GM23338 (cell line): ENCODE measurements at regions not wholly inside any gene's neighbourhood (a gene's known extent, or its start where the extent isn't known, plus 50 kb on each side); places are given as distances from the start of the nearest gene placed in this dataset.

Source experiments
- ATAC-seq: fragments of 200-7000 bp; cut with Tn5 transposase; 3 replicates; pipeline ENCODE4 v1.9.1; 2020
- DNase-seq: peaks from one replicate; pipeline ENCODE4 v3.0.0-alpha.2; 2015; ENCODE audit warnings: low spot score
- H2AFZ ChIP-seq: fragments of 200-600 bp; sonication (generic); 2 replicates; pipeline ENCODE4 v1.8.0; 2016; ENCODE audit warnings: antibody characterized with exemption, mild to moderate bottlenecking, moderate library complexity
- H3F3A ChIP-seq: fragments of 200-600 bp; sonication (generic); replicated peaks from 2 replicates; pipeline ENCODE4 v1.8.0; 2017; ENCODE audit warnings: antibody characterized with exemption, mixed run types, low read depth
- H3K27ac ChIP-seq: fragments of 200-600 bp; sonication (generic); 2 replicates; pipeline ENCODE4 v1.6.1; 2016; ENCODE audit warnings: low read depth
- H3K27me3 ChIP-seq: fragments of 200-600 bp; sonication (generic); 2 replicates; pipeline ENCODE4 v1.8.0; 2016; ENCODE audit warnings: mild to moderate bottlenecking, mixed run types, moderate library complexity; ENCODE audit not compliant: insufficient read depth
- H3K36me3 ChIP-seq: fragments of 200-600 bp; sonication (generic); 2 replicates; pipeline ENCODE4 v1.8.0; 2016; ENCODE audit warnings: mild to moderate bottlenecking; ENCODE audit not compliant: insufficient read depth
- H3K4me1 ChIP-seq: fragments of 200-600 bp; sonication (generic); 2 replicates; pipeline ENCODE4 v1.8.0; 2016; ENCODE audit warnings: mild to moderate bottlenecking, moderate library complexity; ENCODE audit not compliant: insufficient read depth
- H3K4me2 ChIP-seq: fragments of 200-600 bp; sonication (generic); 2 replicates; pipeline ENCODE4 v1.7.1; 2017; ENCODE audit warnings: mixed run types
- H3K4me3 ChIP-seq: fragments of 200-600 bp; sonication (generic); 2 replicates; pipeline ENCODE4 v1.6.1; 2016; ENCODE audit warnings: mixed run types
- H3K79me2 ChIP-seq: fragments of 200-600 bp; sonication (generic); replicated peaks from 2 replicates; pipeline ENCODE4 v1.8.0; 2017; ENCODE audit warnings: mild to moderate bottlenecking; ENCODE audit not compliant: insufficient read depth
- H3K9me2 ChIP-seq: fragments of 200-600 bp; sonication (generic); 2 replicates; pipeline ENCODE4 v1.8.0; 2017; ENCODE audit not compliant: insufficient read depth
- H4K20me1 ChIP-seq: fragments of 200-600 bp; sonication (generic); replicated peaks from 2 replicates; pipeline ENCODE4 v1.8.0; 2017; ENCODE audit warnings: mild to moderate bottlenecking; ENCODE audit not compliant: insufficient read depth
- H3K27ac Mint-ChIP-seq: 2 replicates; pipeline ENCODE4 v1.8.0; 2020; ENCODE audit warnings: inconsistent platforms, mild to moderate bottlenecking, moderate library complexity, mixed read lengths
- H3K27me3 Mint-ChIP-seq: 3 replicates; pipeline ENCODE4 v1.8.0; 2022; ENCODE audit warnings: low read depth, mild to moderate bottlenecking, moderate library complexity, mixed read lengths, inconsistent platforms; ENCODE audit not compliant: insufficient read depth, poor library complexity
- H3K36me3 Mint-ChIP-seq: 3 replicates; pipeline ENCODE4 v1.8.0; 2021; ENCODE audit warnings: low read depth, mild to moderate bottlenecking, inconsistent platforms, moderate library complexity, mixed read lengths
- H3K4me1 Mint-ChIP-seq: 3 replicates; pipeline ENCODE4 v1.8.0; 2020; ENCODE audit warnings: mild to moderate bottlenecking, inconsistent platforms, mixed read lengths
- H3K4me3 Mint-ChIP-seq: 3 replicates; pipeline ENCODE4 v1.8.0; 2021; ENCODE audit warnings: moderate library complexity, mild to moderate bottlenecking, inconsistent platforms, mixed read lengths
- H3K9me3 Mint-ChIP-seq: 3 replicates; pipeline ENCODE4 v1.8.0; 2020; ENCODE audit warnings: moderate library complexity, mild to moderate bottlenecking, inconsistent platforms, mixed read lengths
- CREB1 ChIP-seq: fragments of 250-450 bp; sonication (Bioruptor Pico); IDR thresholded peaks from 2 replicates; pipeline ENCODE4 v1.5.0; 2020; ENCODE audit warnings: low read depth, mild to moderate bottlenecking, moderate library complexity
- ETS1 ChIP-seq: IDR thresholded peaks from 2 replicates; pipeline ENCODE4 v1.6.1; 2016; ENCODE audit warnings: antibody characterized with exemption
- EZH2 ChIP-seq: fragments of 200-600 bp; sonication (generic); IDR thresholded peaks from one replicate; pipeline ENCODE4 v1.8.0; 2017; ENCODE audit warnings: antibody characterized with exemption, mild to moderate bottlenecking, low read depth; ENCODE audit not compliant: unreplicated experiment
- EZH2phosphoT487 ChIP-seq: fragments of 200-600 bp; sonication (generic); IDR thresholded peaks from one replicate; pipeline ENCODE4 v1.8.1; 2018; ENCODE audit warnings: antibody characterized with exemption; ENCODE audit not compliant: unreplicated experiment
- JUNB ChIP-seq: IDR thresholded peaks from one replicate; pipeline ENCODE4 v1.6.1; 2016; ENCODE audit warnings: antibody characterized with exemption; ENCODE audit not compliant: unreplicated experiment
- NANOG ChIP-seq: IDR thresholded peaks from 2 replicates; pipeline ENCODE4 v1.6.1; 2016; ENCODE audit warnings: antibody characterized with exemption, borderline replicate concordance
- POLR2AphosphoS5 ChIP-seq: IDR thresholded peaks from 2 replicates; pipeline ENCODE4 v1.6.1; 2016; ENCODE audit warnings: antibody characterized with exemption, low read depth
- REST ChIP-seq: IDR thresholded peaks from one replicate; pipeline ENCODE4 v1.6.1; 2018; ENCODE audit warnings: antibody characterized with exemption; ENCODE audit not compliant: unreplicated experiment
- ZNF114 ChIP-seq: fragments of 250-450 bp; sonication (Bioruptor Pico); IDR thresholded peaks from 2 replicates; pipeline ENCODE4 v1.5.0; 2020; ENCODE audit warnings: mild to moderate bottlenecking, moderate library complexity
- ZNF331 ChIP-seq: fragments of 250-450 bp; sonication (Bioruptor Pico); IDR thresholded peaks from 2 replicates; pipeline ENCODE4 v1.5.0; 2020; ENCODE audit warnings: low read depth, mild to moderate bottlenecking, moderate library complexity
- ZNF462 ChIP-seq: fragments of 250-450 bp; sonication (Bioruptor Pico); IDR thresholded peaks from 2 replicates; pipeline ENCODE4 v1.5.0; 2020; ENCODE audit warnings: mild to moderate bottlenecking, moderate library complexity
- TF ChIP-seq, protein P1 (sequence below), 2 experiments: fragments of 200-600 bp in 1 of 2; sonication (generic) in 1 of 2; conservative IDR thresholded peaks; 2 replicates each; pipeline versions ENCODE4 v1.5.1 to v1.6.1; 2016 to 2017; ENCODE audit warnings: antibody characterized with exemption in 2 of 2, low read depth in 2 of 2, mild to moderate bottlenecking in 2 of 2, moderate library complexity in 1 of 2

DNA sequence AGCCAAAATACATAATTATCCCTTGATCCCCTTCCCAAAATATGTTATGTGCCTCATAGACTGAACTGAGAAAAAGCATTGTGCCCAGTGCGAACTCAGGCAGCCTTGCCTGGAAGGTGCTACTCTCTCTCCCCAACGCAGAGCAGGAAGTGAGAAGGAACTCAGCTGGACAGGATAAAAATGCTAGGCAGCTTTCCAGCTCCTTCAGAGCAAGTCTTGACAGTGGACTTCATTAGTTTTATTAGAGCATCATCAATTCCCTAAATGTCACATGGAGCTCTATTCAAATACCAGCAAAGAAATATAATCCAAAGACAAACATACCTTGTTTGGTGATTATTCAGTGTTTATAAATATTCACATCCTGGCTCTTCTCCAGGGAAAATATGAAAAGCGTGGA lies 202.4 kb downstream of the RFC3 start:
- H3K27me3 ChIP-seq = no peaks in the 10 kb centered on the region
- no peak overlapping the region for H3K4me2 ChIP-seq
- no peak overlapping the region for H2AFZ ChIP-seq
- no peak overlapping the region for H3K27ac ChIP-seq
- Mint-ChIP-seq H3K36me3 (peaks cover 7% of the 10 kb centered on the region; the same call in 1 of the 3 replicates), H3K4me1 (no peaks in the 10 kb centered on the region), H3K27me3 (no peaks in the 10 kb centered on the region), H3K4me3 (no peak overlapping the region), H3K27ac (no peak overlapping the region), H3K9me3 (peaks cover 7% of the 10 kb centered on the region)
- no peaks in the 10 kb centered on the region for H3K4me1 ChIP-seq
- H3F3A ChIP-seq = no peaks in the 10 kb centered on the region
- H3K4me3 ChIP-seq = no peak overlapping the region
- ATAC-seq = no peak
- H3K9me2 ChIP-seq = 0 out of 2 replicates have a peak, but pooled peaks cover 2% of the 10 kb centered on the region
- H4K20me1 ChIP-seq = no peaks in the 10 kb centered on the region
- H3K36me3 ChIP-seq = no peaks in the 10 kb centered on the region
- TF ChIP-seq EZH2 = no peak
- TF ChIP-seq EZH2phosphoT487 = no peak
- TF ChIP-seq REST = no peak
- TF ChIP-seq NANOG = no peak
- TF ChIP-seq, protein P1, sequence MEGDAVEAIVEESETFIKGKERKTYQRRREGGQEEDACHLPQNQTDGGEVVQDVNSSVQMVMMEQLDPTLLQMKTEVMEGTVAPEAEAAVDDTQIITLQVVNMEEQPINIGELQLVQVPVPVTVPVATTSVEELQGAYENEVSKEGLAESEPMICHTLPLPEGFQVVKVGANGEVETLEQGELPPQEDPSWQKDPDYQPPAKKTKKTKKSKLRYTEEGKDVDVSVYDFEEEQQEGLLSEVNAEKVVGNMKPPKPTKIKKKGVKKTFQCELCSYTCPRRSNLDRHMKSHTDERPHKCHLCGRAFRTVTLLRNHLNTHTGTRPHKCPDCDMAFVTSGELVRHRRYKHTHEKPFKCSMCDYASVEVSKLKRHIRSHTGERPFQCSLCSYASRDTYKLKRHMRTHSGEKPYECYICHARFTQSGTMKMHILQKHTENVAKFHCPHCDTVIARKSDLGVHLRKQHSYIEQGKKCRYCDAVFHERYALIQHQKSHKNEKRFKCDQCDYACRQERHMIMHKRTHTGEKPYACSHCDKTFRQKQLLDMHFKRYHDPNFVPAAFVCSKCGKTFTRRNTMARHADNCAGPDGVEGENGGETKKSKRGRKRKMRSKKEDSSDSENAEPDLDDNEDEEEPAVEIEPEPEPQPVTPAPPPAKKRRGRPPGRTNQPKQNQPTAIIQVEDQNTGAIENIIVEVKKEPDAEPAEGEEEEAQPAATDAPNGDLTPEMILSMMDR (conservative IDR thresholded peaks at IDR 0.05; ENCODE audit: low read depth in 2 of 2) = no peak
- TF ChIP-seq ZNF114 (CRISPR knock-in tag) = no peak
- no peak for TF ChIP-seq CREB1
- TF ChIP-seq ETS1 = no peak
- TF ChIP-seq JUNB = no peak
- TF ChIP-seq ZNF462 (CRISPR knock-in tag) = no peak
- no peak for TF ChIP-seq ZNF331 (CRISPR knock-in tag)
- TF ChIP-seq POLR2AphosphoS5 = no peak
- DNase-seq = no peak
- no peaks in the 10 kb centered on the region for H3K79me2 ChIP-seq
